ENCODE measurements at regions not wholly inside any gene's neighbourhood (a gene's known extent, or its start where the extent isn't known, plus 50 kb on each side); places are given as distances from the start of the nearest gene placed in this dataset.

DNA sequence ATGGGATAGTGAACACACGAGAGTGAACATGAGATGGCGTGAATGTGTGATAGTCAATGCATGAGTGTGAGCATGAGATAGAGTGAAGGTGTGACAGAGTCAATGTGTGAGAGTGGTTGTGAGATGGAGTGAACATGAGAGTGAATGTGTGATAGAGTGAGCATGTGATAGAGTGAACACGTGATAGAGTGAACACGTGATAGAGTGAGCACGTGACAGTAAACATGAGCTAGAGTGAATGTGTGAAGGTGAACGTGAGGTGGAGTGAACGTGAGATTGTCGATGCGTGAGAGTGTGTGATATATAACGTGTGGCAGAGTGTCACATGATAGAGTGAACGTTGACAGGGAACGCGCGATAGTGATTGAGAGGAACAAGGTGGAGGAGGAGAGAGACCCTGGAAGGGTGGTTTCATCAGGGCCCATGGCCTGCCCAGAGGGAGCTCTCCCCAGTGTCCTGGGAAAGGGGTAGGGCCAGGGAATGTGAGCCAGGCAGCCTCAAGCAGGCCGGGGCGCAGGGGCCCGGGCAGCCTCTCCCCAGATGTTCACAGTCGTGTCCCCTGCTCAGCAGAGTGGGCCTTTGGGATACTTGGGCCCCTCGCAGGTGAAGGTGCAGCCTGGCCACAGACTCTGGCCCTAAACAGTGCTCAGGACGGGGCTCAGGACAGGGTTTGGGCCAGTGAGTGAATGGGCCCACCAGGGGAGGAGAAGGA lies 516.9 kb downstream of the EIPR1 start:
- H3K18ac ChIP-seq (ENCODE audit: low read depth, low read length), result no peak overlapping the region
- ChIA-PET POLR2A (ENCODE audit: unreplicated experiment) (no interaction called here), CTCF (no interaction called here)
- no peak overlapping the region for H2BK15ac ChIP-seq (ENCODE audit: low read depth, low read length)
- ATAC-seq (ENCODE audit: low read depth) (no peak), DNase-seq (no peak)
- dilution Hi-C loops (cut with HindIII; ENCODE audit: low sequenced_read_pairs, unreplicated experiment) (no loop called here), intact Hi-C loops (cut with micrococcal nuclease) (no loop called here), in situ Hi-C loops (cut with MboI; ENCODE audit: low sequenced_read_pairs) (no loop called here)
- no peak overlapping the region for H3K4ac ChIP-seq (ENCODE audit: low read depth, low read length)
- H3K4me2 ChIP-seq (ENCODE audit: low read depth, low read length), result no peak overlapping the region
- no peaks in the 10 kb centered on the region for H3K4me1 ChIP-seq (ENCODE audit: control insufficient read depth, insufficient read depth, low read length)
- H3K56ac ChIP-seq (ENCODE audit: extremely low read depth, insufficient read depth, low read length), result no peak overlapping the region
- H3K36me3 ChIP-seq (ENCODE audit: control insufficient read depth, insufficient read depth, low read length), result no peaks in the 10 kb centered on the region
- WGBS, 2 experiments (ENCODE audit: extremely low coverage in 2 of 2, insufficient read length in 1 of 2), result 63 to 100% methylated on average over 5 to 10 of the region's 20 CpGs
- no TSS peak for BruUV-seq (replicated peaks)
- no peak overlapping the region for H4K91ac ChIP-seq (ENCODE audit: insufficient read depth, low read depth, low read length)
- no peak overlapping the region for H2BK120ac ChIP-seq (ENCODE audit: low read depth, low read length)
- H3K14ac ChIP-seq (replicated peaks; ENCODE audit: low read depth, low read length), result no peak overlapping the region
- H3K9ac ChIP-seq (ENCODE audit: low read depth, low read length), result no peak overlapping the region
- H2AK9ac ChIP-seq (replicated peaks; ENCODE audit: low read depth, low read length, poor library complexity), result no peak overlapping the region
- no peak overlapping the region for H2AFZ ChIP-seq (replicated peaks; ENCODE audit: low read length, poor library complexity)
- peak; percentile 36; the same call in 1 of the 2 replicates for TF ChIP-seq USF2 (IDR thresholded peaks at IDR 0.05; ENCODE audit: low read depth, low read length)
- no peak for TF ChIP-seq POLR2A (IDR thresholded peaks at IDR 0.05; ENCODE audit: low read depth, low read length)
- H4K20me1 ChIP-seq (ENCODE audit: insufficient read depth, low read length), result no peaks in the 10 kb centered on the region
- H4K8ac ChIP-seq (ENCODE audit: low read depth in 2 of 2, low read length in 2 of 2), result no peak overlapping the region
- no peak overlapping the region for H3K23ac ChIP-seq (ENCODE audit: low read depth, low read length)
- no peaks in the 10 kb centered on the region for H3K79me1 ChIP-seq (ENCODE audit: low read depth in 1 of 2, low read length in 2 of 2)
- H3K9me1 ChIP-seq (ENCODE audit: insufficient read depth, low read length), result no peaks in the 10 kb centered on the region
- no peak overlapping the region for H2AK5ac ChIP-seq (ENCODE audit: low read depth, low read length)
- H2BK20ac ChIP-seq (ENCODE audit: low read depth, low read length), result no peak overlapping the region
- H3K27ac ChIP-seq (ENCODE audit: insufficient read depth, low read length), result no peak overlapping the region
- H4K5ac ChIP-seq (ENCODE audit: low read depth, low read length), result no peak overlapping the region
- no peak overlapping the region for H2BK5ac ChIP-seq (ENCODE audit: low read depth, low read length, poor library complexity, severe bottlenecking)
- no peaks in the 10 kb centered on the region for H3K27me3 ChIP-seq (ENCODE audit: control insufficient read depth, insufficient read depth, low read length)
- no peak overlapping the region for H3K4me3 ChIP-seq (ENCODE audit: insufficient read depth, low read depth, low read length)
- H3K9me3 ChIP-seq (ENCODE audit: control insufficient read depth, insufficient read depth, low read length), result peaks cover 38% of the 10 kb centered on the region
